ENCODE measurements at regions not wholly inside any gene's neighbourhood (a gene's known extent, or its start where the extent isn't known, plus 50 kb on each side); places are given as distances from the start of the nearest gene placed in this dataset.

DNA sequence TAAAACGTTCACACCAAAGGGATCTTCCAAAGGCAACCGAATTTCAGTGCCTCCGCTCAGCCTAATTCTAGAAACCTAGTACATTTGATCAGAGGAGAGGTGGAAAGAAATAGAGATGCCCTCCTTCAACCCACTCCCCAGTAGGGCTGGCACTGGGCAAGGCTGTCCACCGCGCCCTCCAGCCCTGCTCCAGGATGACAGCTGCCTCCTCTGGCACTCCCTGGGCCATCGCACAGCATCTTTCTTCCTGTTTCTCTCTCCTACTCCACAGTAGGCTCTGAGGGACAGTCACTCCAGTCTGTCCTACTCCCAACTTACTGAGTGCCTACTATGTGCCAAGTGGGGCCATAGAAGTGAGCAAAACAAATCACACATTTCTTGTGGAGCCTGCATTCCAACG, 226.2 kb downstream of the SKIDA1 start:
- no peaks in the 10 kb centered on the region for H3K36me3 ChIP-seq (ENCODE audit: control insufficient read depth, insufficient read depth, low read length)
- H3K9me3 ChIP-seq (ENCODE audit: control insufficient read depth, insufficient read depth, low read depth, low read length): no peaks in the 10 kb centered on the region
- H2AFZ ChIP-seq (ENCODE audit: low read length): no peak overlapping the region
- no peak overlapping the region for H3K27ac ChIP-seq (ENCODE audit: insufficient read depth, low read length)
- no peaks in the 10 kb centered on the region for H3K4me1 ChIP-seq (ENCODE audit: control insufficient read depth, extremely low read depth, insufficient read depth, low read length)
- no peak overlapping the region for H3K4me3 ChIP-seq (replicated peaks in 1 of 4; ENCODE audit: control extremely low read depth in 1 of 4, insufficient read depth in 1 of 4, low read depth in 3 of 4, low read length in 4 of 4)
- TF ChIP-seq, protein P1, sequence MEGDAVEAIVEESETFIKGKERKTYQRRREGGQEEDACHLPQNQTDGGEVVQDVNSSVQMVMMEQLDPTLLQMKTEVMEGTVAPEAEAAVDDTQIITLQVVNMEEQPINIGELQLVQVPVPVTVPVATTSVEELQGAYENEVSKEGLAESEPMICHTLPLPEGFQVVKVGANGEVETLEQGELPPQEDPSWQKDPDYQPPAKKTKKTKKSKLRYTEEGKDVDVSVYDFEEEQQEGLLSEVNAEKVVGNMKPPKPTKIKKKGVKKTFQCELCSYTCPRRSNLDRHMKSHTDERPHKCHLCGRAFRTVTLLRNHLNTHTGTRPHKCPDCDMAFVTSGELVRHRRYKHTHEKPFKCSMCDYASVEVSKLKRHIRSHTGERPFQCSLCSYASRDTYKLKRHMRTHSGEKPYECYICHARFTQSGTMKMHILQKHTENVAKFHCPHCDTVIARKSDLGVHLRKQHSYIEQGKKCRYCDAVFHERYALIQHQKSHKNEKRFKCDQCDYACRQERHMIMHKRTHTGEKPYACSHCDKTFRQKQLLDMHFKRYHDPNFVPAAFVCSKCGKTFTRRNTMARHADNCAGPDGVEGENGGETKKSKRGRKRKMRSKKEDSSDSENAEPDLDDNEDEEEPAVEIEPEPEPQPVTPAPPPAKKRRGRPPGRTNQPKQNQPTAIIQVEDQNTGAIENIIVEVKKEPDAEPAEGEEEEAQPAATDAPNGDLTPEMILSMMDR (conservative IDR thresholded peaks at IDR 0.05 in 1 of 2, IDR thresholded peaks at IDR 0.05 in 1 of 2; ENCODE audit: low read depth in 1 of 2, low read length in 2 of 2): no peak
- no peak for TF ChIP-seq EZH2 (IDR thresholded peaks at IDR 0.05; ENCODE audit: low read length, missing control alignments)
- H3K4me2 ChIP-seq (ENCODE audit: extremely low read depth, insufficient read depth, low read length): no peak overlapping the region
- H4K20me1 ChIP-seq (ENCODE audit: control insufficient read depth, extremely low read depth, insufficient read depth, low read length): no peaks in the 10 kb centered on the region
- no peak for DNase-seq (ENCODE audit: low read depth in 2 of 2)
- no peak overlapping the region for H3K9ac ChIP-seq (ENCODE audit: insufficient read depth, low read length)
- H3K79me2 ChIP-seq (ENCODE audit: control insufficient read depth, insufficient read depth, low read length): no peaks in the 10 kb centered on the region
- H3K27me3 ChIP-seq (ENCODE audit: control insufficient read depth, insufficient read depth, low read length): no peaks in the 10 kb centered on the region

GRCh38 chr10:21298701-21299100, 226.8 kb downstream of the SKIDA1 start:
- Histone ChIP-seq H3K9ac (ENCODE audit: insufficient read depth, low read length) (no peak overlapping the region), H3K4me3 (replicated peaks in 1 of 4; ENCODE audit: control extremely low read depth in 1 of 4, insufficient read depth in 1 of 4, low read depth in 3 of 4, low read length in 4 of 4) (no peak overlapping the region), H2AFZ (ENCODE audit: low read length) (no peak overlapping the region)

GRCh38 chr10:21297603-21298383, 227.7 kb downstream of the SKIDA1 start:
- DNase-seq (ENCODE audit: low read depth in 2 of 2): peak in 1 of 2 donors; percentile 45
- peaks cover 5% of the 10 kb centered on the region for H3K4me1 ChIP-seq (ENCODE audit: control insufficient read depth, extremely low read depth, insufficient read depth, low read length)
- H3K27ac ChIP-seq (ENCODE audit: insufficient read depth, low read length): no peak overlapping the region
- H3K9me3 ChIP-seq (ENCODE audit: control insufficient read depth, insufficient read depth, low read depth, low read length): no peaks in the 10 kb centered on the region
- H3K9ac ChIP-seq (ENCODE audit: insufficient read depth, low read length): no peak overlapping the region
- no peaks in the 10 kb centered on the region for H3K27me3 ChIP-seq (ENCODE audit: control insufficient read depth, insufficient read depth, low read length)
- H2AFZ ChIP-seq (ENCODE audit: low read length): no peak overlapping the region
- no peak overlapping the region for H3K4me2 ChIP-seq (ENCODE audit: extremely low read depth, insufficient read depth, low read length)
- TF ChIP-seq EZH2 (IDR thresholded peaks at IDR 0.05; ENCODE audit: low read length, missing control alignments): no peak
- TF ChIP-seq, protein P1 (conservative IDR thresholded peaks at IDR 0.05 in 1 of 2, IDR thresholded peaks at IDR 0.05 in 1 of 2; ENCODE audit: low read depth in 1 of 2, low read length in 2 of 2): no peak
- no peaks in the 10 kb centered on the region for H3K36me3 ChIP-seq (ENCODE audit: control insufficient read depth, insufficient read depth, low read length)
- no peaks in the 10 kb centered on the region for H3K79me2 ChIP-seq (ENCODE audit: control insufficient read depth, insufficient read depth, low read length)
- H3K4me3 ChIP-seq (replicated peaks in 1 of 4; ENCODE audit: control extremely low read depth in 1 of 4, insufficient read depth in 1 of 4, low read depth in 3 of 4, low read length in 4 of 4): no peak overlapping the region
- no peaks in the 10 kb centered on the region for H4K20me1 ChIP-seq (ENCODE audit: control insufficient read depth, extremely low read depth, insufficient read depth, low read length)

More at GRCh38 chr10:21298701-21299100, 226.8 kb downstream of the SKIDA1 start:
- Histone ChIP-seq H3K36me3 (ENCODE audit: control insufficient read depth, insufficient read depth, low read length) (no peaks in the 10 kb centered on the region), H3K27ac (ENCODE audit: insufficient read depth, low read length) (no peak overlapping the region), H3K27me3 (ENCODE audit: control insufficient read depth, insufficient read depth, low read length) (no peaks in the 10 kb centered on the region), H4K20me1 (ENCODE audit: control insufficient read depth, extremely low read depth, insufficient read depth, low read length) (no peaks in the 10 kb centered on the region), H3K9me3 (ENCODE audit: control insufficient read depth, insufficient read depth, low read depth, low read length) (no peaks in the 10 kb centered on the region), H3K4me1 (ENCODE audit: control insufficient read depth, extremely low read depth, insufficient read depth, low read length) (peaks cover 2% of the 10 kb centered on the region), H3K79me2 (ENCODE audit: control insufficient read depth, insufficient read depth, low read length) (no peaks in the 10 kb centered on the region), H3K4me2 (ENCODE audit: extremely low read depth, insufficient read depth, low read length) (no peak overlapping the region)
- TF ChIP-seq, protein P1 (conservative IDR thresholded peaks at IDR 0.05 in 1 of 2, IDR thresholded peaks at IDR 0.05 in 1 of 2; ENCODE audit: low read depth in 1 of 2, low read length in 2 of 2): no peak
- no peak for TF ChIP-seq EZH2 (IDR thresholded peaks at IDR 0.05; ENCODE audit: low read length, missing control alignments)
- no peak for DNase-seq (ENCODE audit: low read depth in 2 of 2)
